ENCODE measurements at regions not wholly inside any gene's neighbourhood (a gene's known extent, or its start where the extent isn't known, plus 50 kb on each side); places are given as distances from the start of the nearest gene placed in this dataset.

DNA sequence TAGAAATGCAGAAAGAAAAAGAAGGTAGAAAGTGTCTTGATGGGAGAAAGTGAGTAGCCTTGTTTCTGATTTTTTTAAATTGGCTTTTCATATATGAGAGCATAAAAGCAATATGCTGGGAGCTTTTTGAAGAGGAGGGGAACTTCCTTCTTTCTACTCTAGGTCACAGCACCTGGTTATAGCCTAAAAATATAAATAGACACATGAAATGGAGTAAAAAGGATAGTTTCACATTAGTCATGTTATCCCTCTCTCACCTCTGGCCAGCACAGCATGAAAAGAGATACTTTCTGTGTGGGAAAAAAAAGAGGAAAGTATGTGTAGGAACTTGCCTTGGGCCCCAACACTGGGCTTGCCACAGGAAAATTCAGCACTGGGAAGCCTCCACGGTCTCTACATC, 292.2 kb upstream of the ZWINT start:
- Histone ChIP-seq H3F3A (replicated peaks; ENCODE audit: insufficient read depth) (no peaks in the 10 kb centered on the region), H4K20me1 (ENCODE audit: insufficient read depth) (no peaks in the 10 kb centered on the region), H3K36me3 (replicated peaks in 1 of 2; ENCODE audit: control insufficient read depth in 1 of 2, insufficient read depth in 2 of 2, low read length in 1 of 2) (peaks cover 0 to 5% of the 10 kb centered on the region in 2 experiments), H3K9me2 (no peaks in the 10 kb centered on the region), H2AFZ (ENCODE audit: low read depth) (no peak overlapping the region), H3K4me2 (no peak overlapping the region), H3K27ac (ENCODE audit: low read depth in 2 of 2, low read length in 1 of 2) (no peak overlapping the region), H3K4me3 (ENCODE audit: low read depth in 2 of 2, low read length in 1 of 2) (no peak overlapping the region), H3K79me2 (ENCODE audit: insufficient read depth) (no peaks in the 10 kb centered on the region), H3K4me1 (ENCODE audit: control insufficient read depth in 1 of 2, insufficient read depth in 2 of 2, low read depth in 1 of 2, low read length in 1 of 2) (no peaks in the 10 kb centered on the region), H3K9ac (no peak overlapping the region), H3K9me3 (no peaks in the 10 kb centered on the region), H3K27me3 (ENCODE audit: insufficient read depth) (no peaks in the 10 kb centered on the region)
- no peak for TF ChIP-seq NRF1 (IDR thresholded peaks at IDR 0.05; ENCODE audit: low read depth, low read length)
- TF ChIP-seq GATA2 (CRISPR knock-in tag; IDR thresholded peaks at IDR 0.05): no peak
- TF ChIP-seq MEF2A (IDR thresholded peaks at IDR 0.05; ENCODE audit: borderline replicate concordance, low read depth): no peak
- no peak for TF ChIP-seq YY1 (IDR thresholded peaks at IDR 0.05; ENCODE audit: low read depth)
- no peak for TF ChIP-seq IRF3 (IDR thresholded peaks at IDR 0.05; ENCODE audit: low read depth, low read length)
- no peak for TF ChIP-seq USF2 (IDR thresholded peaks at IDR 0.05; ENCODE audit: borderline replicate concordance, low read depth, low read length)
- TF ChIP-seq NFIC (IDR thresholded peaks at IDR 0.05; ENCODE audit: borderline replicate concordance): no peak
- no peak for TF ChIP-seq FOXJ3 (CRISPR knock-in tag; IDR thresholded peaks at IDR 0.05)
- TF ChIP-seq SIN3A (IDR thresholded peaks at IDR 0.05; ENCODE audit: borderline replicate concordance, low read depth, low read length): no peak
- TF ChIP-seq FOSL2 (IDR thresholded peaks at IDR 0.05; ENCODE audit: borderline replicate concordance, low read depth): no peak
- TF ChIP-seq, protein P1, sequence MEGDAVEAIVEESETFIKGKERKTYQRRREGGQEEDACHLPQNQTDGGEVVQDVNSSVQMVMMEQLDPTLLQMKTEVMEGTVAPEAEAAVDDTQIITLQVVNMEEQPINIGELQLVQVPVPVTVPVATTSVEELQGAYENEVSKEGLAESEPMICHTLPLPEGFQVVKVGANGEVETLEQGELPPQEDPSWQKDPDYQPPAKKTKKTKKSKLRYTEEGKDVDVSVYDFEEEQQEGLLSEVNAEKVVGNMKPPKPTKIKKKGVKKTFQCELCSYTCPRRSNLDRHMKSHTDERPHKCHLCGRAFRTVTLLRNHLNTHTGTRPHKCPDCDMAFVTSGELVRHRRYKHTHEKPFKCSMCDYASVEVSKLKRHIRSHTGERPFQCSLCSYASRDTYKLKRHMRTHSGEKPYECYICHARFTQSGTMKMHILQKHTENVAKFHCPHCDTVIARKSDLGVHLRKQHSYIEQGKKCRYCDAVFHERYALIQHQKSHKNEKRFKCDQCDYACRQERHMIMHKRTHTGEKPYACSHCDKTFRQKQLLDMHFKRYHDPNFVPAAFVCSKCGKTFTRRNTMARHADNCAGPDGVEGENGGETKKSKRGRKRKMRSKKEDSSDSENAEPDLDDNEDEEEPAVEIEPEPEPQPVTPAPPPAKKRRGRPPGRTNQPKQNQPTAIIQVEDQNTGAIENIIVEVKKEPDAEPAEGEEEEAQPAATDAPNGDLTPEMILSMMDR (IDR thresholded peaks at IDR 0.05): no peak
- no peak for TF ChIP-seq RAD21 (IDR thresholded peaks at IDR 0.05; ENCODE audit: low read length)
- no peak for TF ChIP-seq TEAD4 (IDR thresholded peaks at IDR 0.05; ENCODE audit: borderline replicate concordance, insufficient read depth)
- TF ChIP-seq TCF12 (IDR thresholded peaks at IDR 0.05): no peak
- no peak for TF ChIP-seq TAF1 (IDR thresholded peaks at IDR 0.05; ENCODE audit: borderline replicate concordance, low read depth, low read length)
- no peak for TF ChIP-seq MAX (IDR thresholded peaks at IDR 0.05; ENCODE audit: low read depth)
- no peak for TF ChIP-seq MXI1 (IDR thresholded peaks at IDR 0.05; ENCODE audit: low read depth, low read length)
- TF ChIP-seq EZH2phosphoT487 (IDR thresholded peaks at IDR 0.05; ENCODE audit: borderline replicate concordance, low read depth): no peak
- no peak for TF ChIP-seq POLR2AphosphoS5 (IDR thresholded peaks at IDR 0.05; ENCODE audit: low read depth, low read length)
- CTCF ChIA-PET: no interaction called here
- 9% methylated on average over 1 of the region's 1 CpG for WGBS (ENCODE audit: low lambda C conversion rate)
- no peak for DNase-seq
- POLR2A ChIA-PET: no interaction called here
